Stomach (tissue), 8 donors: ENCODE measurements at regions not wholly inside any gene's neighbourhood (a gene's known extent, or its start where the extent isn't known, plus 50 kb on each side); places are given as distances from the start of the nearest gene placed in this dataset.

Experiments used
- DNase-seq, 2 donors: peaks; one replicate each; pipeline versions ENCODE4 v3.0.0 to v3.0.0-alpha.2; 2013 to 2019
- H3K27ac ChIP-seq, 5 donors: fragments of 200-600 bp in 4 of 5; sonication (generic) in 4 of 5; one replicate each; pipeline ENCODE4 v1.5.1; 2013 to 2019; ENCODE audit warnings: mild to moderate bottlenecking in 1 of 5, moderate library complexity in 1 of 5
- H3K27me3 ChIP-seq, 3 donors: fragments of 200-600 bp; sonication (generic); one replicate each; pipeline ENCODE4 v1.5.1; 2017 to 2019; ENCODE audit warnings: mixed run types in 1 of 3
- H3K36me3 ChIP-seq, 4 donors: fragments of 200-600 bp; sonication (generic); 1 replicate in 3 of 4; 2 replicates in 1 of 4; pipeline ENCODE4 v1.5.1; 2016 to 2019
- H3K4me1 ChIP-seq, 4 donors: fragments of 200-600 bp; sonication (generic); one replicate each; pipeline ENCODE4 v1.5.1; 2016 to 2019
- H3K4me3 ChIP-seq, 4 donors: fragments of 200-600 bp; sonication (generic) in 3 of 4; one replicate each; pipeline ENCODE4 v1.5.1; 2016 to 2019; ENCODE audit warnings: mild to moderate bottlenecking in 1 of 4
- H3K9me3 ChIP-seq, 4 donors: fragments of 200-600 bp; sonication (generic); one replicate each; pipeline ENCODE4 v1.5.1; 2016 to 2019
- CTCF ChIP-seq, 7 experiments: fragments of 450-650 bp in 4 of 7; fragments of 200-600 bp in 3 of 7; sonication (generic) in 3 of 7; IDR thresholded peaks; one replicate each; pipeline ENCODE4 v1.5.1; 2016 to 2019; ENCODE audit warnings: antibody characterized with exemption in 7 of 7, control low read depth in 2 of 7, mild to moderate bottlenecking in 1 of 7
- EP300 ChIP-seq: sonication (generic); formaldehyde crosslinking; IDR thresholded peaks from one replicate; pipeline ENCODE4 v1.6.1; 2017; ENCODE audit warnings: antibody characterized with exemption
- POLR2A ChIP-seq, 4 donors: fragments of 450-650 bp; IDR thresholded peaks; one replicate each; pipeline ENCODE4 v1.6.1; 2016; ENCODE audit warnings: antibody characterized with exemption in 4 of 4, control low read depth in 2 of 4, mild to moderate bottlenecking in 1 of 4, moderate library complexity in 1 of 4
- POLR2AphosphoS5 ChIP-seq, 3 donors: sonication (generic); formaldehyde crosslinking; IDR thresholded peaks; one replicate each; pipeline ENCODE4 v1.6.1; 2016; ENCODE audit warnings: antibody characterized with exemption in 3 of 3
- WGBS, 5 donors: extraction: QIAGEN DNeasy Blood & Tissue Kit in 3 of 5; methylation state at CpG; one replicate each; pipeline versions ENCODE4 v1.1.5 to v1.1.7; 2013 to 2018; 5-methylcytosine and 5-hydroxymethylcytosine counted together
- intact Hi-C: fragments of 100-400 bp; cut with DNase I; formaldehyde crosslinking; loops from one replicate; pipeline ENCODE4 v1.15.1; 2023; ENCODE audit warnings: low total_unique reads
- donor health status: healthy with polysubstance abuse.
- donor health status: Bipolar disorder and iron deficiency.
- donor health status: healthy.

- Histone ChIP-seq H3K27ac (no peak overlapping the region), H3K9me3 (no peaks in the 10 kb centered on the region), H3K4me1 (peaks cover 0 to 11% (median 0%) of the 10 kb centered on the region in 4 donors), H3K27me3 (no peaks in the 10 kb centered on the region), H3K4me3 (no peak overlapping the region), H3K36me3 (no peaks in the 10 kb centered on the region)
- intact Hi-C loops = loop anchor here (10.0 kb wide), 1 partner anchor 840 kb away; no protein-coding TSS in a partner anchor
- TF ChIP-seq POLR2AphosphoS5 (IDR thresholded peaks at IDR 0.05) = no peak
- no peak for TF ChIP-seq EP300
- no peak for TF ChIP-seq CTCF (IDR thresholded peaks at IDR 0.05)
- TF ChIP-seq POLR2A (IDR thresholded peaks at IDR 0.05) = no peak
- DNase-seq = no peak
- 80 to 92% (median 85%) methylated on average over 1 of the region's 1 CpG for WGBS, 5 donors
These were observed 357.3 kb downstream of the DUSP6 start for GRCh38 chr12:88994971-88995370.

- no peaks in the 10 kb centered on the region for H3K27me3 ChIP-seq
- H3K4me1 ChIP-seq = peaks cover 0 to 11% (median 0%) of the 10 kb centered on the region in 4 donors
- H3K27ac ChIP-seq = no peak overlapping the region
- intact Hi-C loops = loop anchor here (10.0 kb wide), 1 partner anchor 840 kb away; no protein-coding TSS in a partner anchor
- no peaks in the 10 kb centered on the region for H3K9me3 ChIP-seq
- H3K36me3 ChIP-seq = no peaks in the 10 kb centered on the region
- no peak for DNase-seq
- TF ChIP-seq CTCF (IDR thresholded peaks at IDR 0.05) (no peak), POLR2A (IDR thresholded peaks at IDR 0.05) (no peak), EP300 (no peak), POLR2AphosphoS5 (IDR thresholded peaks at IDR 0.05) (no peak)
- 92 to 98% (median 95%) methylated on average over 2 of the region's 2 CpGs for WGBS, 5 donors
- H3K4me3 ChIP-seq = no peak overlapping the region
These were observed 357.8 kb downstream of the DUSP6 start for GRCh38 chr12:88994537-88994936.

GRCh38 chr12:88993651-88994050 lies 358.6 kb downstream of the DUSP6 start:
- Histone ChIP-seq H3K9me3 (no peaks in the 10 kb centered on the region), H3K27me3 (no peaks in the 10 kb centered on the region), H3K27ac (no peak overlapping the region), H3K4me1 (peaks cover 0 to 11% (median 0%) of the 10 kb centered on the region in 4 donors), H3K4me3 (no peak overlapping the region), H3K36me3 (no peaks in the 10 kb centered on the region)
- intact Hi-C loops = loop anchor here (10.0 kb wide), 1 partner anchor 839 kb away; no protein-coding TSS in a partner anchor
- peak in 1 of 2 donors; percentile 80 for DNase-seq
- no peak for TF ChIP-seq POLR2A (IDR thresholded peaks at IDR 0.05)
- TF ChIP-seq CTCF (IDR thresholded peaks at IDR 0.05) = peak in 5 of 7 experiments; percentile 43 to 71 (median 56)
- 1 to 7% (median 5%) methylated on average over 3 of the region's 3 CpGs for WGBS, 5 donors

- Histone ChIP-seq H3K4me3 (no peak overlapping the region), H3K27me3 (no peaks in the 10 kb centered on the region), H3K36me3 (no peaks in the 10 kb centered on the region), H3K4me1 (peaks cover 0 to 6% (median 0%) of the 10 kb centered on the region in 4 donors), H3K27ac (no peak overlapping the region), H3K9me3 (no peaks in the 10 kb centered on the region)
- intact Hi-C loops = no loop called here
- TF ChIP-seq POLR2AphosphoS5 (IDR thresholded peaks at IDR 0.05) (no peak), POLR2A (IDR thresholded peaks at IDR 0.05) (no peak), EP300 (no peak), CTCF (IDR thresholded peaks at IDR 0.05) (no peak)
- WGBS, 5 donors = 16 to 46% (median 30%) methylated on average over 5 of the region's 5 CpGs
- DNase-seq = no peak
These were observed 366.2 kb downstream of the DUSP6 start for GRCh38 chr12:88986056-88986455.
